HG03097 (cell line): ENCODE measurements at regions not wholly inside any gene's neighbourhood (a gene's known extent, or its start where the extent isn't known, plus 50 kb on each side); places are given as distances from the start of the nearest gene placed in this dataset.

ENCODE experiments used
- ATAC-seq: cut with Tn5 transposase; IDR thresholded peaks from one replicate; pipeline ENCODE4 v1.9.1; 2021; ENCODE audit not compliant: unreplicated experiment, low FRiP score

DNA sequence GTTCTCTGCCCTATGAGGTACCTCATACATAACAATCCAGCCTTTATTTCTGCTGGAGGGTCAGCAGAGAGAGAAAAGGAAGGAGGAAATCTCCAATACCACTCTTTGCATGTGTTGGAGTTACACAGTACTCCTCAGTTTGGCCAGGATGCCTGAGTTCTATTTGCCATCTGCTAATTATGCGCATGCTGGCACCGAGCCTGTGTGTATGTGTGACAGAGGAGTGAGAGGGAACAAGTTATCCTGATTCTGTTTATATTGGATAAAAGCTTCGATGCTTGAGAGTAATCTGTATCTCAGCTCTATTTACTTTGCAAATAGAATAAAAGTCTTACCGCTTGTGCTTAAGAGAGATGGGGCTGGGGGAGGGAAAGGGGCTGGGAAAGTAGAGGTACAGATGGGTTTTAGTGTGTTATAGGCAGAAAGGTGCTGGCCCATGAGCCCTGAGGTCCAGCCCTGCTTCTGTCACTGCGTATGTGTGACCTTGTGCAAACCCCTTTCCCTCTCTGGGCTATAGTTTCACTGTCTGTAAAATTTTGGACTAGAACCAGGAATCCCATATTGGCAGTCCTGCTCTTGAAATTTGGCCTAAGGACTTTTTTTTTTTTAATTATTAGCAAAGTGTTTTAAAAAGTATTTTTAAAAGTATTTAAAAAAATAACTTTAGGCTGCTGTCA is 54.5 kb upstream of the PLXNA2 start:
- no peak for ATAC-seq

DNA sequence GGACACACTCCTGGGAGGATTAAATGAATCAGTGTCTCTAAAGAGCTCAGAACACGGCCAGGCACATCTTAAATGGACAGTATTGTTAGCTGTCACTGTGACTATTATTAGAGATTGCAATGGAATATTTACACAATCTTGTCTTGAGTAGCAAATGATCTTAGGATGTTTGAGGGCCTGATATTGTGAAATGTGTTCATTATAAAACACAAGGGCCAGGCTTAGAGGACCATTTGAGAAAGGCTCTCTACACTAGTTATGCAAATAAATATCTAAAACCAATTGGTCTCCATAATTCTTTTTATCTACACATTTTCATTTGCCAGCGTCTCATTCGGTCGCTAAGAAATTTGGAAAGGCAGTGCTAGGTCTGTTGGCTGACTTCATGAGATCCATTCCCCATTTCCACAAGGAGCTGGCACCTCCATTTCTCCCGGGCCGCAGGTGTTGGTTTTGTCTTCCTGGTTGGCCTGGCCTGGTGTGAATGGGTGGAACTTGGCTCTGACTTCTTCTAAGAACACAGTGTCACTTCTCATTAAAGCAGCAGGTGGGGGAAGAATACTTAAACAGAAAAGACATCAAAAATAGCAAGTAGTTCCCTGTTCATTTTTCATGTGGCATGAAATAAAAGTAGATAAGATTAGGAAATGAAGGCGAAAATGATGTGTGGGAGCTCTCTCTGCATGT is 56.0 kb upstream of the PLXNA2 start:
- no peak for ATAC-seq

DNA sequence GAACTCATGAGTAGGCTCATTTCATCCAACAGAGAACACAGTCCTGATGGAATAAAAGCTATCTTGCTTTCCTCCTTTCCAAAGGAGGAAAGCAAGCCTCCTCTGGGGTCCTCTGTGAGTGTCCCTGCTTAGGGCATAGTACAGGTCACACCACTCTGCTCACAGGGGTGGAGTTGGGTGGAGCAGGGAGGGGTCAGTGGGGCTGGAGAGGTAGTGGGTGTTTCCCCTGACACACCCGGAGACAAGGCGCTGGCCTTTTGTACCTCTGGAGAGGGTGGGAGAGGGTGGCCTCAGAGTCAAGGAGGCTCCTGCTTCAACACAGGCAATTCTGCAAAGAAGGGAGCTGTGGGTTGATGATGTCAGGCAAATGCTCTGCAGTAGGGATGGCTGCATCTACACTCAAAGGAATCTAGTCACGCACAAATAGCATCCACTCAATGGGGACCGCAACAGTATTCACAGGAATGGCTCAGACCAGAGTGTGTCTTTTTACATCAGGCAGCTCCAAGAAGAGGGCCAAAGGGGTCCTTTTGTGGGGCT is 58.6 kb upstream of the PLXNA2 start:
- ATAC-seq = no peak

DNA sequence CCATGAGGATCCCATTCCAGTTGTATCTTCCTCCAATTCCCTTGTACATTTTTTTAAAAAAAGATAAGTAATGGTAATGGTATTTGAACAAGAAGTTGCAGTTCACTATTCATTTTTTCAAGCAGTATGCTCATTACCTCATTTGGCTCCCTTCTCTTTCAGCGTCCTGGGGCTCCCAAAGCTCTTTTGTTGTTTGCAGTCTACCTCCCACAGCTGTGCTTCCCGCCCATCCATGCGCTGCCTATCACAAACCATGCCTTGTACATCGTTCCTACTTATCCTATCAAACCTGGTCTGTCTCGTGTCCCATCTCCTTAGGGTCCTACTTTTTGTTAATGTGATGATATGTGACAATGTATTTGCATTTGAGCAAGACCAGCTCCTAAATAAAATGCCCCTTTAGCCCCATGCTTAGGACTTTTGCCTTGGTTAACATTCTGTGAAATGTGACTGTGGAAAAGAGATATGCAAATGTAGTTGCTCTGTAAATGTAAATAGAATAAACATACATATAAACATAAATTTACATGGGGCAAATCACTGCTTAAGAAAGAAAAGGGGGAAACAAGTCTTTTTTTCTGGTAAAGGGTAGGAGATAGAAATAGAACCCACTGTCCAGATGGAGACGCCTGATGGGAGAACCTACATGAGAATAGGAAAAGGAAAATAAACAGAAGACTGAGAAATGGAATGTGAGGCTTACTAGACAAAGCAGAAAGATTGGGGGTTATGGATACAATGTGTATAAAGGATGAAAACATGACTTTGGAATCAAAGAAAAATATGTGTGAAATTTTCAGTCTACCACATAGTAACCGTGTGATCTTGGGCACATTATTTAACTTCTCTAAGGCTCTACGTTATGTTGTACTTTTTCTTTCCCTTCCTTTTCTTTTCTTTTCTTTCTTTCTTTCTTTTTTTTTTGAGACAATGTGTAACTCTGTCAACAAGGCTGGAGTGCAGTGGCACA is 59.8 kb upstream of the PLXNA2 start:
- no peak for ATAC-seq

DNA sequence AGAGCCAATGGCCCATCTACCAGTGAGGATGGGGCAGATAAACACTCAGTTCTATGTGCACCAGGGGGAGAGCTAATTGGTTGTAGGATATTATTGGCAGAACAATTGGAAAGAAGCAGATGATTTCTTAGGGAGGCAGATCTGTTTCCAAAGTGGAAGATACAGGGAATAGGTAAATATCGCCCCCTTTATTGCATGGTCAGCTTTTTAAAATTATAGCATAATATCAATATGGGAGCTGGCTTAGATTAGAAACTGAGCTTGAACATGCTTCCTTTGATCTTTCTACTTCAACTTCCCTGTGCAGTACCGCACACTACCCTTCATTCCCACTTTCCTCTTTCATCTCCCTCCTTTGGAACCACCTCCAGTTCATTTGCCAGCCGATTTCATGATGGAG is 64.0 kb upstream of the PLXNA2 start:
- ATAC-seq = no peak

DNA sequence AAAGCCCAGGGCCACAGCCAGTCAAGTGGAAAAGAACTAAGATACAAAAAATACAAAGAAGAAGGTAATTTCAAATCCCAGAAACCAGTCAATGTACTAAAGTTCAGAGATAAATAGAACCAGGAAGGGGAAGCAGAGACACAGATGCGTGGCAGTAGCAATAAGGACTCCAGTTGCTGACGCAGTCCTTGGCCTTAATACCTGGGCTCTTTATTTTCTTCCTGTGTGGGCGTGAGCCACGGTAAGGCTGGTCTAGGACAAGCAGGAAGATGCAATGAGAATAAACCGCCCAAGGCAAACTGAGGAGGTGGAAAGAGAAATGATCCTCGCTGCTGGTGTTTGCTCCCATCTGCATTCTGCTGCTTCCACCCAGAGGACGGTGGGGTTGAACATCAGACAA is 65.6 kb upstream of the PLXNA2 start:
- no peak for ATAC-seq

DNA sequence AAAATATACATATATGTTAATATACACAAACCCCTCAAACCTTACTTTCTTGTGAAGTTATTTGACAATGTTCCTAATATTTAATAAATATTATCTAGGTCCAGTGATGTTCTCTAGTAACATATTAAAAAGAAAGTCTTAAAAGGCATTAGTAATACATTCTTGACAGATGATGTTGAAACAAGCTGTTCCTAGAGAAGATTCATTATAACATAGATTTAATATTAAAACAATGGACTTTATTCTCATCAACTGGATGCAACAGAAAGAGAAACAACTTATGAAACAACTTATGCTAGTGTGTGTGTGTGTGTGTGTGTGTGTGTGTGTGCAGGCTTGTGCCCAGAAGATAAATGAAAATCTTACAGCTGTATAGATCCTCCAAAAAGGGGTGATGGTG is 68.5 kb upstream of the PLXNA2 start:
- no peak for ATAC-seq

DNA sequence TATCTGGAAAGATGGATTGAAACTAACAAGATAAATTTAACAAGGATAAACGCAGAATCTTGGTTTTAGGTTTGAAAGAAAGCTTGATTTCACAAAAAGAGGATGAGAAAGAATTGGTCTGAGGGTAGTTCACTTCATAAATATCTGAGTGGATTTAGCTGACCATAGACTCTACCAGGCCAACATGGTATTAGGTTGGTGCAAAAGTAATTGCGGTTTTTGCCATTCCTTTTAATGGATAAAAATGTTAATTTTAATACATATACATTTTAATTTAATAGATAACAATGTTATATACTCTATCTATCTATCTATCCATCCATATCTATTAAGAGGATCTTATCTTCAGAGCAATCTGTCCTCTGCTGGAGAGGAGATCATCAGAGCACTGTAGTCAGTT is 70.2 kb upstream of the PLXNA2 start:
- ATAC-seq = no peak

DNA sequence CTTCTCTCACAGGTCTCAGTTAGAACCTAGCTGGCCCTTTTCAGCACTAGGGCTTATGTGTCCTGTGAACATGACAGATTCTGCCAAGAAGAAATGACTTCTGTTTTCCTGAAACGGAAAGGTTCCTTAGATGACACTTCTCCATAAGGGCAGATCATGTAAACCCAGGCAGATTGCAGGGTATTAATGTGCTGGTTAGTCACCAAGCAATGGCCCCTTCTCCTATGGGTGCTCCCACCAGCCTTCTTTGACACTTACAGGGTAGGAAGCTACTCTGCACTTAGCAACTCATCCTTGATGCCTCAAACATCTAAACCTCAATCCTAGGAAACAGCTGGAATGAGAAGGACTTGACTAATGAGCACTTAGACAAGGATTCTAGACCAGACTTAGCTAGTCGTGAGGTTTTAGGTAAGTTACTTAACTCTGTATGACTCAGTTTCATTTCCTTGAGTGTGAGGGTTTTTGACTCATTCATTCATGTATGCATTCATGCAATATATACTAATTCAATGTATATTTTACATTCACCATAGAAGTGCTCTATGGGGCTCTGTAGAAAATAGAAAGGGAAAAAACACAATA is 74.1 kb upstream of the PLXNA2 start:
- no peak for ATAC-seq

DNA sequence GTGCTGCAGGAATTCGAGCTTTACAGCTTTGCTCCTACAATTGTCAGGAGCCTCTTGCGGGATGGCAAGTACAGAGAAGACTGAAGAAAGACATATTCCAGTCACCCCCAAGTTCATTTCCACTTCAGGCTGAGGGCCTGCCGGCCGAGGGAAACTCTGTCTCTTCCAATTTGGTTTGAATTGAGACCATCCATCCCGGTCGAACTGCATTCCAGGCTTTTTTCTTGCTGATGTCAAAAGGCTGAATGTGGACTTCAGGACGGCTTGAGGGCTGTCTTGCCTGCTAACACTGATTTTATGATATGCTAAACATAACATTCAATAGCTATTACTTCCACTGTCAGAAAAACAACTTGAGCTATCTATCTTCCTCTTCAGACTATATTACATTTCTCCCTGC is 79.8 kb upstream of the PLXNA2 start:
- ATAC-seq = no peak

DNA sequence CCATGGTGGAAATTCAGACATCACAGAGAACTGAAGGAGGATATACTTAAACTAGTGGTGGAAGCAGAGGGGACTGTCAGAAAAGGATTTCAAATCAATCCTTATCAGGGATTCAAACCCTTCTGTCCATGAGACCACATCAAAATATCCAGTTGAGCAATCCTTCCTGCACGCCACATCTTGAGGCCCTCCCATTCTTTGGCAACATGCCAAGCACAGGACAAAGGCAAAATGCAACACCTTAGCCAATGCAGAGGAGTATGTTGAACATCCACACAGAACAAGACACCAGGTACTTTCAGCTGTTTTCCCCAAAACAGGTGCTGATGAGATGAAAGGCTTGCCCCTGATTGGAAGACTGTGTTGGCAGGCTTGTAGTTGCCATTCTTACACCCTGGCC is 81.8 kb upstream of the PLXNA2 start:
- ATAC-seq = no peak

DNA sequence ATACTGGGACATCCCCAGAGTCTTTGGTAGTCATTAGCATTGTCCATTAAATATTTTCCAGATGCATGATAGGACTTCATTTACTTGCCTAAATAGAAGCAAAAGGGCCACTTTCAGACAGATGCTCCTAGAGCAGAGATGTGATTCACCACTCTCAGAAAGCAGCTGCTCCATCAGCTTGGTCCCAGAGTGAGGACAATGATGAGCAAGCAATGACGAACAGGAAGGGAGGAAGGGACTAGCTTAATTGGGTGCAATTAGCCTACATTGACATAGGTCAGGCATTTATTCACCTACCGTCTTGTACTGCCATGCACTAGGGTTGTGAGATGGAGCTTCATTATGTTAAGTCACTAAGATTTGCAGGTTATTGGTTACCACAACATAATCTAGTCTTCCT is 85.1 kb upstream of the PLXNA2 start:
- ATAC-seq = no peak

DNA sequence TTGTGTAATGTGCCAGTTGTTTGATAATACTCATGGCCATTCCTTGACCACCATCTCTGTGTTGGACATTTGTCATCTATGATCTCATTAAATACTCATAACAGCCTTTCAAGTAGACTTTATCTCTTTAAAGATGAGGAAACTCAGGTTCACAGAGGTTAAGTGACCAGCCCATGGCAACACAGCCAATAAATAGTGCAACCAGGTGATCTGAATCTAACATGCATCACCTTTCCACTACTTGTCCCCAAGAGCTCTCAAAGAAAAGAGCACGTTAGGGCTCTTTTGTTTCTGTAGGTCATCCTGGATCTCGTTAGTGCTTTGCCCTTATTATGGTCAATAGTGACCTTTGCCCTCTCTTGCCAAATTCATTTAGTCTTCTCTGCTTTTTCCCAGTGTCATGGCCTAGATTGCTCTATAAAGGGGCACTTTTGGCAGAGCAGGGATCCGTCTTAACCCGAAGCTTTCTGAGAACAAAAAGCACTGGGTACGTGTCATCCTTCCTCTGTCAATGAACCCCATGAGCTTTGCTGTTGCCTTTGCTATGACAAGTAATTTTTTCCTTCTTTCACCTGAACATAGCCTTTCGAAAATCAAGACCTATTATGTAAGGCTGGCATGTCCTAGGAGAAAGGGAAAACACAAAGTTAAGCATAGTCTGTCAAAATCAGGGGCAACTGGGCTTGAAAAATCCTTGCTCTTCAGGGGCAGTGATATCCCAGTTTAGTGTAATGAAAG is 88.0 kb upstream of the PLXNA2 start:
- ATAC-seq = no peak

DNA sequence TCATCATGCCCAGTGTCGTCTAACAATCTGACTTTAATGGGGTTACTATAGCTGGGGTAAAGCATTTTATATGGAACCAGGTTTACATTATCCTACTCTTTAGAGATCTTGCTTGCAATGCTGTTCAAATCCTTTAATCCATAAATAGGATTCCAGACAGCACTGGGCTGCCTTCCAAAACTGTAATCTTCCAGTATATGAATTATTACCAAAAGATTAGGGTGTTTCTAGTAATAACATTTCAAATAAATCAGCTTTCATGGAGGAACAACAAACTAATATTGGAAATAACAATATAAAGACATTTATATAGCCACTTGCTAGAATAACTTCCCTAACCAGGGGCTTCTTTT is 88.6 kb upstream of the PLXNA2 start:
- ATAC-seq = no peak

DNA sequence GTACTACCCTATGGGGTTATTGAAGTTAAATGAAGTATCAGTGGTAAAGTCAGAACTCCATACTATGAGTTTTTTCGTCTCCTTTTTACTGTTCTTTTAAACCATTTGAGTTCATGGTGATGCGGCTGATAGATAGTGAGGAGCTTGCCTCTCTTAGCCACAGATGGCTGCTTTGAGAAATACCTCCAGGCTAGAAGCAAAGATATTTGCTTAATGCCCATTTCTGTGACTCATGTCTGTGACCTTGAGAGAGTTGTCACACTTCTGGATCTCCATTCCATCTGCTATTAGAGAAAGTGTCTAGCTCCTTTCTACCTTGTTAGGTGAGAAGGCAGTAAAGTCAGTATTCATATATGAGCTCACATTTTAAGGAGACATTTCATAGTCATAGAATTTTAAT is 89.5 kb upstream of the PLXNA2 start:
- no peak for ATAC-seq

DNA sequence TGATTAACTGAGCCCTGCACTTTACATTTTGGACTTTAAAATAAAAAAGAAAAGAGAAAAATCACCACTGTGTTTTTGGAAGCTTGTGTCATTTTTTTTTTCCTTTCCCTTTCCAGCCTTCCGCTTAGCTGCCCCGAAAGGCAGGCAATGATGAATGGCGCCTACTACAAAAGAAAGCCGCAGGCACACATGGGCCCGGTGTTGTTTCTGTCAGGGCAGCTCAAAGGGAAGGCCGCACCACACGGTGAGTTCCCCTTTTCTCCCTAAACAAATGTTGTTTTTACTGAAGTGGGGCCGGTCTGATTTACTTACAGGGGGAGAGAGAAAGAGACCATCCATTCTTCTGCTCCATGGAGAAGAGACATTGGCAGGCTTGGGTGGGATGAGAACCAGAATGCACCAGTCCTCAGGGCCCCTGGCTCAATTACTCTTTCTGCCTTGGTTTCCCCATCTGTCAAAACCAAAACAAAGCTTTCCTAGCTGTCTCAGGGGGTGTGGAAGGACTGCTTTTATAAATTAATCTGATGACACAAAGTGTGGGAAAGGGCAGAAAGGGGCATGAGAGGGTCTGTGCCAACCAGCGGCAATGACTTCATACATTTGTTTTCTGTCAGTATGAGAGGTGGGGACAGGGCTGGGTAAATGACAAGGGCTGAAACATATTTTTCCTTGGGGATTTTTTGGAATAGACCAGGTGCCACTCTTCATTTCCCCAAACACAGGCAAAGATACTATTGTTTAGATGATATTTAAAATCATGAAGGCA is 91.4 kb upstream of the PLXNA2 start:
- no peak for ATAC-seq

DNA sequence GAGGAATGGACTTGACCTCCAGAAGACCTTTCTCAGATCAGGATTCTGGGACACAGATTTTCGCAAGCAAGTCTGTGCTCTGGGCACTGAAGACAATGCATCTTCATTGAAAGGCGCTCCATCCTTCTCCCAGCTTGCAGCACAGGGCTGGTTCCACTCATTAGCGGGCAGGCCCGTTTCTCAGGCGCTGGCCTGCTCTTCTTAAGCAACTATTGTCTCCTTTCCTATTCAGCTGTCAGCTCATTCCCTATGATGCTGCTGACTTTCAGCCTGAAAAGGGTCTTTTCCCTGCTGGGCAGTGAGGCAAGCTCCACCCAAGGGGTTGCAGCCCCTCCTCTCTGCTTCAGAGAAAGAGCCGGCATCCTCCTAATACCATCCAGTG is 91.9 kb upstream of the PLXNA2 start:
- no peak for ATAC-seq

DNA sequence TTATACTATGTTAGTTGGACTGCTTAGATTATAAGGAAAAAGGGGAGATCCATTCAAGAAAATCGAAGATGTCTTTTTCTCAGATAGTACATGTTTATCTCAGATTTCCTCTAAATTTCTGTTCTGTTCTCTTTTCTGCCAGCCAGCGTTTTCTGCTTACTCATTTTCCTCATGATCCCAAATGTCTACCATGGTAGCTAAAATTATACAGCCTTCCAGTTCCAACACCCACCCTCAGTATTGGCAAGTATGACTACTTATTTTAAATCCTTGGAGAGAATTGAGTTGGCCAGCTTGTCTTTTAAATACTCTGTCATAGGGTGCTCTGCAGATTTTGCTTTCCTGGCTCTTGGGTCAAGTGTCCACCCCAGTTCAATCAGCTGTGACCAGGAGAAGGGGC is 95.7 kb upstream of the PLXNA2 start:
- no peak for ATAC-seq

DNA sequence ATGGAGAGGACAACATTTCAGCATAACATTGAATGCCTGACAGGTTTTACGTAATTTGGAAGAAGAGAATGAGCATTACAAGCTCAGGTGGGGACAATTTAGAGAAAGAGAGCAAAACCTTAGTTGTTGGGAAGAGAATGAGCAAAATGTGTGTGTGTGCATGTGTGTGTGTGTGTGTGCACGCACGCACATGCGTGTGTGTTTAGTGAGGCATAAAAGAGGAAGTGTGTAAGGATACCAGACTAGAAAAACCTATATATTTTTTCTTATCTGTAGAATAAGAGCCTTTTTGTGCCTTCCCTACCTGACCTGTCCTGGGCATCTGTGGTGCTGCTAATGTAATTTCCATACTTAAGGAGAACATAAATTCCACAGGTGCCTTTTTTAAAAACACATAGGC is 99.0 kb upstream of the PLXNA2 start:
- no peak for ATAC-seq
